SU-DHL-6 (cell line): ENCODE measurements at regions not wholly inside any gene's neighbourhood (a gene's known extent, or its start where the extent isn't known, plus 50 kb on each side); places are given as distances from the start of the nearest gene placed in this dataset.

Source experiments
- EZH2phosphoT487 ChIP-seq: fragments of 200-600 bp; sonication (generic), shearing (Covaris generic); conservative IDR thresholded peaks from 2 replicates; pipeline ENCODE4 v1.6.1; 2018; ENCODE audit warnings: mild to moderate bottlenecking, antibody characterized with exemption, low read length, moderate library complexity, mixed read lengths
- TF ChIP-seq, protein P1 (sequence below): fragments of 200-600 bp; sonication (generic); IDR thresholded peaks from one replicate; pipeline ENCODE4 v1.5.1; 2017; ENCODE audit warnings: antibody characterized with exemption, mild to moderate bottlenecking, low read length, moderate library complexity; ENCODE audit not compliant: insufficient read depth, poor library complexity, severe bottlenecking

DNA sequence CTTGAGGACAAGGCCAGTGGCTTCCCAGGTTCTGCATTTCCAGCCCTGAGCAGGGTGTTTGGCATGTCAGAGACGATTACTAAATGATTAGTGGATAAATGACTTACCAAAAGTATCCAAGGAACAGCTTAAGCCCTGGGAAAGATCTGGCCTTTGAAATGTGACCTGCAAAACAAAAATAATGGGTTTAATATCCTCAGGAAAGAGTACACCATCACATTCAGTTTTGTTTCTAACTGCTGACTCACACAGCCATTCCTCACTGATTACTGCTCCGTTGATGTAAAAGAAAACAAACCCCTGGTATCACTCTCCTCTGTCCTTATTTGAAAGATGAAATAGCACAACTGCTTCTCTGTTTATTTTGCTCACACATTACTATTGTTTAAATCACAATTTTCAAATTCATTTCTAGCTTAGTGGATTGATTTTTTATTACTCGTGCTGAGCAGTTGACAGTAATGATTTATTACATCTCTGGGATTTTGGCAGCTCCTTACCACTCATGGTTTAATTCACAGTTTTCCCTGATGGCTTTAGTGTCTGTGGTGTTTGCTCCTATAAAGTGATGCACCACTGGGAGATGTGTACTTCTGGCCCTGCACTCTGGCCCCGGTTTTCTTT lies 117.0 kb downstream of the CBLL2 start:
- TF ChIP-seq, protein P1, sequence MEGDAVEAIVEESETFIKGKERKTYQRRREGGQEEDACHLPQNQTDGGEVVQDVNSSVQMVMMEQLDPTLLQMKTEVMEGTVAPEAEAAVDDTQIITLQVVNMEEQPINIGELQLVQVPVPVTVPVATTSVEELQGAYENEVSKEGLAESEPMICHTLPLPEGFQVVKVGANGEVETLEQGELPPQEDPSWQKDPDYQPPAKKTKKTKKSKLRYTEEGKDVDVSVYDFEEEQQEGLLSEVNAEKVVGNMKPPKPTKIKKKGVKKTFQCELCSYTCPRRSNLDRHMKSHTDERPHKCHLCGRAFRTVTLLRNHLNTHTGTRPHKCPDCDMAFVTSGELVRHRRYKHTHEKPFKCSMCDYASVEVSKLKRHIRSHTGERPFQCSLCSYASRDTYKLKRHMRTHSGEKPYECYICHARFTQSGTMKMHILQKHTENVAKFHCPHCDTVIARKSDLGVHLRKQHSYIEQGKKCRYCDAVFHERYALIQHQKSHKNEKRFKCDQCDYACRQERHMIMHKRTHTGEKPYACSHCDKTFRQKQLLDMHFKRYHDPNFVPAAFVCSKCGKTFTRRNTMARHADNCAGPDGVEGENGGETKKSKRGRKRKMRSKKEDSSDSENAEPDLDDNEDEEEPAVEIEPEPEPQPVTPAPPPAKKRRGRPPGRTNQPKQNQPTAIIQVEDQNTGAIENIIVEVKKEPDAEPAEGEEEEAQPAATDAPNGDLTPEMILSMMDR, result no peak
- TF ChIP-seq EZH2phosphoT487, result no peak
